IPS-18a (cell line): ENCODE measurements at regions not wholly inside any gene's neighbourhood (a gene's known extent, or its start where the extent isn't known, plus 50 kb on each side); places are given as distances from the start of the nearest gene placed in this dataset.

Experiments
- H3K27ac ChIP-seq: one replicate; pipeline ENCODE4 v1.5.1; 2013; ENCODE audit warnings: low read length
- H3K27me3 ChIP-seq: one replicate; pipeline ENCODE4 v1.6.1; 2013; ENCODE audit warnings: mild to moderate bottlenecking, low read length; ENCODE audit not compliant: control insufficient read depth, insufficient read depth
- H3K36me3 ChIP-seq: one replicate; pipeline ENCODE4 v1.6.1; 2013; ENCODE audit warnings: low read depth, low read length; ENCODE audit not compliant: control insufficient read depth
- H3K4me1 ChIP-seq: one replicate; pipeline ENCODE4 v1.6.1; 2013; ENCODE audit warnings: low read depth, low read length; ENCODE audit not compliant: control insufficient read depth
- H3K4me3 ChIP-seq: one replicate; pipeline ENCODE4 v1.5.1; 2013; ENCODE audit warnings: low read length
- H3K9ac ChIP-seq: one replicate; pipeline ENCODE4 v1.6.1; 2013; ENCODE audit warnings: mild to moderate bottlenecking, low read length, moderate library complexity
- H3K9me3 ChIP-seq: one replicate; pipeline ENCODE4 v1.6.1; 2013; ENCODE audit warnings: low read depth, low read length; ENCODE audit not compliant: control insufficient read depth

- Histone ChIP-seq H3K9ac (no peak overlapping the region), H3K4me1 (peaks cover 1% of the 10 kb centered on the region), H3K9me3 (no peaks in the 10 kb centered on the region), H3K4me3 (no peak overlapping the region), H3K27me3 (no peaks in the 10 kb centered on the region), H3K36me3 (no peaks in the 10 kb centered on the region), H3K27ac (no peak overlapping the region)
These were observed 371.4 kb upstream of the MGMT start for GRCh38 chr10:129095680-129096064.

DNA sequence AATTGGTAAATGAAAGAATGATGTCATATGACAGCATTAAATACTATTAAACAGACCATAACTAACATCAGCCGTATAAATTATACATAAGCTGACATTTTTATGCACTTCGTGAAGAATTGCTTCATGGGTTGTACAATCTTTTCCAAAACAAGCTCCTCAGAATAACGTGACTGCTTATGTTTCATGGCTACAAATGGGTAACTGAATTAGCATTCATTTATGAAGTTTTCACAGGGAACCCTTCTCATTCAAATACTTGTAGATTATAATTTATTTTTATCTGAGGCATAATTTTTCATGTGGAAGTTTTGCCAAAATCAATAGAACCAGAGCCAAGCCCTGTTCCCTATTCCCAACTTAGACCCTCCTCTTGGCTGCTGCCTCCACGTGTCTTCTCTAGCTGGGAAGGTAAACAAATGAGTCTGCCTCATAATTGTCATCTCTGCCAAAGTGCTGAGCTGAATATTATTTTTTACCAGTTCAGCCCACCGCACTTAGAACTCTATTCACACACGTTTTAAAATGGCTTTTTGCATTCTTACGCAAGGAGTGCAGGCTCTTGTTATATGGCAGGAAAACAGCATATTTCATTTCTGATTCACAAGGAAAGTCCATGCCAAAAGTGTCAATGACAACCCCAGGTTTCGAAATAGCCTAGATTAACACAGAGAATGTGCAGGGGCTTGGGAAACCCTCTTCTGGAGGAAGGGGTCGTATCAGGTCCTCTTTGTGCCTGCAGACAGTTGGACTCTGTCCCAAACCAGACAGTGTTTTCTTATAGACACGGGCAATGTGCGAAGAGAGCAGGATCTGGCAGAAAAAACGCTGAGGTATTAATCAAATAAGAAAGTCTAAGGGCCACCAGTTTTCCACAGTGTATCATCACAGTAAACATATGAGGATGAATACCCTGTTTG, 370.7 kb upstream of the MGMT start:
- no peaks in the 10 kb centered on the region for H3K27me3 ChIP-seq
- no peak overlapping the region for H3K9ac ChIP-seq
- no peaks in the 10 kb centered on the region for H3K36me3 ChIP-seq
- no peak overlapping the region for H3K4me3 ChIP-seq
- H3K27ac ChIP-seq = no peak overlapping the region
- H3K4me1 ChIP-seq = no peaks in the 10 kb centered on the region
- H3K9me3 ChIP-seq = no peaks in the 10 kb centered on the region

GRCh38 chr10:129097776-129098330, 369.2 kb upstream of the MGMT start:
- Histone ChIP-seq H3K9ac (no peak overlapping the region), H3K27ac (no peak overlapping the region), H3K4me1 (no peaks in the 10 kb centered on the region), H3K36me3 (no peaks in the 10 kb centered on the region), H3K27me3 (no peaks in the 10 kb centered on the region), H3K4me3 (no peak overlapping the region), H3K9me3 (no peaks in the 10 kb centered on the region)

GRCh38 chr10:129098517-129098916, 368.5 kb upstream of the MGMT start:
- H3K36me3 ChIP-seq = no peaks in the 10 kb centered on the region
- H3K27ac ChIP-seq = no peak overlapping the region
- no peak overlapping the region for H3K9ac ChIP-seq
- H3K27me3 ChIP-seq = no peaks in the 10 kb centered on the region
- H3K4me3 ChIP-seq = no peak overlapping the region
- no peaks in the 10 kb centered on the region for H3K9me3 ChIP-seq
- H3K4me1 ChIP-seq = no peaks in the 10 kb centered on the region

- no peaks in the 10 kb centered on the region for H3K27me3 ChIP-seq
- H3K27ac ChIP-seq = no peak overlapping the region
- no peaks in the 10 kb centered on the region for H3K4me1 ChIP-seq
- no peaks in the 10 kb centered on the region for H3K36me3 ChIP-seq
- H3K4me3 ChIP-seq = no peak overlapping the region
- H3K9ac ChIP-seq = no peak overlapping the region
- H3K9me3 ChIP-seq = no peaks in the 10 kb centered on the region
These were observed 367.6 kb upstream of the MGMT start for GRCh38 chr10:129099486-129099885.

- Histone ChIP-seq H3K27me3 (no peaks in the 10 kb centered on the region), H3K36me3 (no peaks in the 10 kb centered on the region), H3K4me1 (no peaks in the 10 kb centered on the region), H3K4me3 (no peak overlapping the region), H3K9ac (no peak overlapping the region), H3K9me3 (no peaks in the 10 kb centered on the region), H3K27ac (no peak overlapping the region)
These were observed 367.0 kb upstream of the MGMT start for GRCh38 chr10:129099992-129100391.

DNA sequence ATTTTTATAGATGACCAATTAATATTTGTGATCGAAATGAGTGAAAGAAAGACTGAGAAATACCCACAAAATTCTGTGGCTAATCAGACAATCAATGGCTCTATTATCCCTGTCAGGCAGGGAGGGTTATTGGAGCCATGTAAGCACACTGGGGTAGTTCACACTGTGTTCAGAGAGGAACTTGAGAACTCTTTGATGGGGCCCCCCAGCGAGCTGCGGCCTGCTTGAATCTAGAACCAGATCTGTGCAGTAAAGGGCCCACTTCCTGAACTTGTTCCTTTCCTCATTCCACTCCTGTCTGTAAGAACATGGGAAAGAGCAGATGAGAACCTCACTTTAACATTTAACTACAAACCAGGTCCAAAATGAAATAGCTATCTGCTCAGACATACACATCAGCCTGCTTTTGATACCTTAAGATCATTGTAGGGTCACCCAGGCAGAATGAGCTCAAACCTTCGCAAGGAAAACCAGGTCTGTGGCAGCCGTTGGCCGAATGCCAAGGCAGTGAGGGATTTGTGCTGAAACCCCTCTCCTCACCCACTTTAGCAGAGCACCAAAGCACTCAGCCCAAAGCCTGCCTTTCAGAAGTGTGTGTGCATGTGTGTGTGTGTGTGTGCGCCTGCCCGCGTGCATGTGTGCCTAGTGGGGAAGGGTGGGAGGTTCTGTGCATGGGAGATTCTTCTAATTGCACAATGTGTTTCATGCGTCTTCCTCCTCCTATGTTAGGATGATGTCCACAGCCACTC, 365.6 kb upstream of the MGMT start:
- Histone ChIP-seq H3K36me3 (no peaks in the 10 kb centered on the region), H3K9ac (no peak overlapping the region), H3K27ac (no peak overlapping the region), H3K4me1 (no peaks in the 10 kb centered on the region), H3K9me3 (no peaks in the 10 kb centered on the region), H3K27me3 (no peaks in the 10 kb centered on the region), H3K4me3 (no peak overlapping the region)

- Histone ChIP-seq H3K4me1 (no peaks in the 10 kb centered on the region), H3K27ac (no peak overlapping the region), H3K9me3 (no peaks in the 10 kb centered on the region), H3K4me3 (no peak overlapping the region), H3K9ac (no peak overlapping the region), H3K36me3 (no peaks in the 10 kb centered on the region), H3K27me3 (no peaks in the 10 kb centered on the region)
These were observed 363.9 kb upstream of the MGMT start for GRCh38 chr10:129102906-129103693.

DNA sequence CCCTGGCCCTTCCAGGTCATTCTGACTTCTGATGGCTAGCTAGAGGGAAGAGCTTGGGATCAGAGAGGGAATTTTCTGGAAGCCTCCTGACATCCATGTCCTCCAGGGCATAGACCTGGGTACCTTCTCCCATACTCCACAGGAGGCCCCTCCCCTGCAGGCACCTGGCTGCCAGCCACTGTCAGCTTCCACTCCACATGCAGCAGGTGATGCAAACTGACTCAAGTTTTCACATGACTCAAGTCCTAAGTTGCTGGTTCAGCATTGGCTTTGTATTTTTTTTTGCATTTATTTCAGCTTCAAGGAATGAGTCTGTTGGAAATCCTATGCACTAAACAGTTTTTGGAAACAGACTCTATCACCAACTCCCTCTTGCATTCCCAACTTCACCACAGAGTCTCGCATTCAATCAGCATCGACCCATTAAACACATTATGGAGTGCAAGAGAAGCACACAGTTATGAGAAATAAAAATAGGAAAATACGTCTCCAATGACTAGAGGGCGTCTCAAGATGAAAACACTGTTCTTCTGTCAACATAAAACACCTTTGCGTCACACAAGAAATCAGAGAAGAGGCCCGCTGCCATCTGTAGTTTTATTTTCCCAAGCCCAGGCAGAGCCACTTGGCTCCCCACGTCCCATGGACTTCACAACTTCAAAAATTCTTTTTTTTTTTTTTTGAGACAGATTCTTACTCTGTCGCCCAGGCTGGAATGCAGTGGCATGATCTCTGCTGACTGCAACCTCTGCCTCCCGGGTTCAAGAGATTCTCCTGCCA, 362.6 kb upstream of the MGMT start:
- H3K36me3 ChIP-seq = no peaks in the 10 kb centered on the region
- H3K9ac ChIP-seq = no peak overlapping the region
- H3K27ac ChIP-seq = no peak overlapping the region
- H3K4me3 ChIP-seq = no peak overlapping the region
- H3K27me3 ChIP-seq = no peaks in the 10 kb centered on the region
- no peaks in the 10 kb centered on the region for H3K4me1 ChIP-seq
- no peaks in the 10 kb centered on the region for H3K9me3 ChIP-seq

DNA sequence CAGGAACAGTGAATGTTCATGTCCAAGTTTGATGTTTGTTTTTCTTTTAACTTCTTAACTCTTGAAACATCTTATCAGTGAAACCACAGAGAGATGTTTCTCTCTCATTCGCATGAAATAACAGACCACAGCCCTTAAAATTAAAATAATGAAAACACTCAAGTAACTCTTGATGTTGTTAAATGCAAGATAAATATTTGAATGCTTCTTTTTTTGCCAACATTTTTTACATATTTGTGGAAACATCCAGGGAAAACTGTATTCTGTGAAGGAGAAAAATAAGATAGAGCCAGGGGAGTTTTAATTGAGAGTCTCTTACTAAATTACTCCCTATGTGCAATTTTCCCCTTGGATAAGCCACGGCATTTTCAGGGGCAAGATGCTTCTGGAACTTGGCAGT, 361.8 kb upstream of the MGMT start:
- H3K9me3 ChIP-seq = no peaks in the 10 kb centered on the region
- no peaks in the 10 kb centered on the region for H3K36me3 ChIP-seq
- H3K27ac ChIP-seq = no peak overlapping the region
- no peak overlapping the region for H3K4me3 ChIP-seq
- no peaks in the 10 kb centered on the region for H3K4me1 ChIP-seq
- no peaks in the 10 kb centered on the region for H3K27me3 ChIP-seq
- no peak overlapping the region for H3K9ac ChIP-seq
